Tibial nerve (tissue), 4 donors: ENCODE measurements at regions not wholly inside any gene's neighbourhood (a gene's known extent, or its start where the extent isn't known, plus 50 kb on each side); places are given as distances from the start of the nearest gene placed in this dataset.
"Not testable (repeated sequence)": the region's sequence is repeated elsewhere in the genome, so short reads cannot be mapped to it uniquely, and the experiment has no call there.

ENCODE experiments used
- DNase-seq, 2 donors: peaks; one replicate each; pipeline ENCODE4 v3.0.0-alpha.2; 2019; ENCODE audit warnings: low spot score in 2 of 2
- H3K27ac ChIP-seq, 4 donors: fragments of 200-600 bp; sonication (generic) in 3 of 4; one replicate each; pipeline ENCODE4 v1.5.1; 2017 to 2019; ENCODE audit warnings: mild to moderate bottlenecking in 1 of 4
- H3K27me3 ChIP-seq, 2 donors: fragments of 200-600 bp; sonication (generic) in 1 of 2; one replicate each; pipeline versions ENCODE4 v1.5.1 to v1.6.0; 2017 to 2019
- H3K36me3 ChIP-seq, 3 donors: fragments of 200-600 bp; sonication (generic); one replicate each; pipeline ENCODE4 v1.5.1; 2018 to 2019
- H3K4me1 ChIP-seq, 4 donors: fragments of 200-600 bp; sonication (generic) in 3 of 4; one replicate each; pipeline ENCODE4 v1.5.1; 2017 to 2019
- H3K4me3 ChIP-seq, 4 donors: fragments of 200-600 bp; sonication (generic) in 3 of 4; one replicate each; pipeline ENCODE4 v1.5.1; 2017 to 2019; ENCODE audit warnings: mild to moderate bottlenecking in 1 of 4, moderate library complexity in 1 of 4
- H3K9me3 ChIP-seq, 4 donors: fragments of 200-600 bp; sonication (generic) in 3 of 4; one replicate each; pipeline ENCODE4 v1.5.1; 2017 to 2019
- CTCF ChIP-seq, 5 experiments: fragments of 200-600 bp in 3 of 5; fragments of 450-650 bp in 2 of 5; sonication (generic) in 3 of 5; IDR thresholded peaks; one replicate each; pipeline ENCODE4 v1.5.1; 2016 to 2019; ENCODE audit warnings: antibody characterized with exemption in 5 of 5, mild to moderate bottlenecking in 3 of 5, moderate library complexity in 2 of 5
- EP300 ChIP-seq, 2 donors: sonication (generic); formaldehyde crosslinking; IDR thresholded peaks; one replicate each; pipeline ENCODE4 v1.6.1; 2017; ENCODE audit warnings: antibody characterized with exemption in 2 of 2, mild to moderate bottlenecking in 1 of 2
- POLR2A ChIP-seq, 2 donors: fragments of 450-650 bp; IDR thresholded peaks; one replicate each; pipeline ENCODE4 v1.6.1; 2017; ENCODE audit warnings: antibody characterized with exemption in 2 of 2, mild to moderate bottlenecking in 2 of 2, moderate library complexity in 2 of 2
- whole genome bisulfite sequencing, 2 donors: methylation state at CpG; one replicate each; pipeline ENCODE4 v1.1.5; 2018; 5-methylcytosine and 5-hydroxymethylcytosine counted together

DNA sequence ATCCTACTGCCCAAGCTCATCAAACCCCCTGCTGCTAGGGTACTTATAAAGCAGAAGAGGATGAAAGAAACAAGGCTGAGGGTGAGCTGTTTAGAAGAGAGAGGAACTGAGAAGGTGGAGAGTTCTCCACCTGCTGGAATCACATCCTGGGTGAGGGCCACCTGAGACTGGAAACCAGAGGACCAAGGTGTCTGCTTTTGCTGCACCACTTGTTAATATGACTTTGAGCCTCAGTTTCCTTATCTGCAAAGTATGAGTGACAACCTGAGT, 203.2 kb upstream of the SSTR1 start:
- Histone ChIP-seq H3K36me3 (no peaks in the 10 kb centered on the region), H3K4me1 (no peaks in the 10 kb centered on the region), H3K27ac (no peak overlapping the region), H3K4me3 (no peak overlapping the region), H3K9me3 (no peaks in the 10 kb centered on the region), H3K27me3 (no peaks in the 10 kb centered on the region)
- DNase-seq = no peak
- TF ChIP-seq POLR2A (IDR thresholded peaks at IDR 0.05) (no peak), EP300 (IDR thresholded peaks at IDR 0.05) (no peak), CTCF (IDR thresholded peaks at IDR 0.05) (no peak)

GRCh38 chr14:38011156-38011555, 196.5 kb upstream of the SSTR1 start:
- 46 to 47% methylated on average over 2 of the region's 2 CpGs for WGBS, 2 donors
- not testable (repeated sequence) for H3K4me3 ChIP-seq, H3K36me3 ChIP-seq, H3K4me1 ChIP-seq, DNase-seq, H3K27ac ChIP-seq, H3K27me3 ChIP-seq
- peaks cover 3 to 21% (median 5%) of the 10 kb centered on the region in 4 donors for H3K9me3 ChIP-seq

DNA sequence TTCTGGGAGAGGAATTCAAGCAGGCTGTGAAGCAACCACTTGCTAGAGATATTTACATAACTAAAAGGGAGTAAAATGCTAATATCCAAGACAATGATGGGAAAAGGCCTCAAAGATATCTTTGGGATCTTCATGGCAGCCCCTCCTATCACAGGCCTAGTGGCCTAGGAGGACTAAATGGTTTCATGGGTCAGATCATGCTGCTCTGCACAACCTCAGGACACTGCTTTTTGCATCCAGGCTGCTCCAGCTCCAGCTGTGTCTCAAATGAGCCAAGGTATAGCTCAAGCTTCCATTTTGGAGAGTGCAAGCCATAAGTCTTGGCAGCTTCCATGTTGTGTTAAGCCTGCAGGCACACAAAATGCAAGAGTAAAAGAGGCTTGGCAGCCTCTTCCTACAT, 195.6 kb upstream of the SSTR1 start:
- peaks cover 3 to 21% (median 5%) of the 10 kb centered on the region in 4 donors for H3K9me3 ChIP-seq
- DNase-seq = no peak
- H3K4me1 ChIP-seq = no peaks in the 10 kb centered on the region
- no peaks in the 10 kb centered on the region for H3K36me3 ChIP-seq
- H3K4me3 ChIP-seq = no peak overlapping the region
- no peak overlapping the region for H3K27ac ChIP-seq
- TF ChIP-seq POLR2A (IDR thresholded peaks at IDR 0.05) = no peak
- no peak for TF ChIP-seq CTCF (IDR thresholded peaks at IDR 0.05)
- no peak for TF ChIP-seq EP300 (IDR thresholded peaks at IDR 0.05)
- no peaks in the 10 kb centered on the region for H3K27me3 ChIP-seq

DNA sequence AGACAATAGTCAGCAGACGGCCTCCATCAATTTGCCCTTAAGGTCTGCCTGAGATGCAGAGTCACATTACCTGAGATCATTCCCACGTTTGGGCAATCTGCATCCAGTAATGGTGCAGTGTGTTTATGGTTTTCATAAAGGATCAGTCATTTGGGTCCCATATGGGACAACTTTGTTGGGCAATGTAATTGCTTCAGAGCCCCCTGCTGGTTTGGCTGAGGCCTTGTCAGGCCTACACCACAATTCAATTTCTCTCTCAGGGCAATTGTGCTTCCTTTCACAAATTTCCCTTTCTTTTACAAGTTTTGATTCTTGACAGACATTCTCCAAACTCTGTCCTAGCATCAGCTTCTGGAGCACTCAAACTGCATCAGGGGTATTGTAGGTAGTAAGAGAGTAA, 191.2 kb upstream of the SSTR1 start:
- Histone ChIP-seq H3K4me1 (no peaks in the 10 kb centered on the region), H3K9me3 (peaks cover 0 to 13% (median 5%) of the 10 kb centered on the region in 4 donors), H3K4me3 (no peak overlapping the region), H3K36me3 (no peaks in the 10 kb centered on the region), H3K27ac (no peak overlapping the region), H3K27me3 (no peaks in the 10 kb centered on the region)
- DNase-seq = no peak
- TF ChIP-seq CTCF (IDR thresholded peaks at IDR 0.05) = no peak
- TF ChIP-seq EP300 (IDR thresholded peaks at IDR 0.05) = no peak
- TF ChIP-seq POLR2A (IDR thresholded peaks at IDR 0.05) = no peak
- WGBS, 2 donors = 57 to 66% methylated on average over 2 of the region's 2 CpGs

- 91 to 92% methylated on average over 2 of the region's 2 CpGs for WGBS, 2 donors
- Histone ChIP-seq H3K27me3 (no peaks in the 10 kb centered on the region), H3K27ac (no peak overlapping the region), H3K4me3 (no peak overlapping the region), H3K9me3 (peaks cover 0 to 11% (median 2%) of the 10 kb centered on the region in 4 donors), H3K36me3 (no peaks in the 10 kb centered on the region), H3K4me1 (no peaks in the 10 kb centered on the region)
- no peak for TF ChIP-seq POLR2A (IDR thresholded peaks at IDR 0.05)
- TF ChIP-seq CTCF (IDR thresholded peaks at IDR 0.05) = no peak
- TF ChIP-seq EP300 (IDR thresholded peaks at IDR 0.05) = no peak
- no peak for DNase-seq
Observed at GRCh38 chr14:38021861-38022260, 185.8 kb upstream of the SSTR1 start.

- Histone ChIP-seq H3K4me3 (no peak overlapping the region), H3K9me3 (peaks cover 0 to 11% (median 2%) of the 10 kb centered on the region in 4 donors), H3K27ac (no peak overlapping the region), H3K27me3 (no peaks in the 10 kb centered on the region), H3K4me1 (no peaks in the 10 kb centered on the region), H3K36me3 (no peaks in the 10 kb centered on the region)
- TF ChIP-seq EP300 (IDR thresholded peaks at IDR 0.05) (no peak), POLR2A (IDR thresholded peaks at IDR 0.05) (no peak), CTCF (IDR thresholded peaks at IDR 0.05) (no peak)
- WGBS, 2 donors = 66 to 76% methylated on average over 3 of the region's 3 CpGs
- no peak for DNase-seq
Observed at GRCh38 chr14:38022775-38023174, 184.9 kb upstream of the SSTR1 start.
